CD4-positive, alpha-beta memory T cell (primary cell): ENCODE measurements at regions not wholly inside any gene's neighbourhood (a gene's known extent, or its start where the extent isn't known, plus 50 kb on each side); places are given as distances from the start of the nearest gene placed in this dataset.

Experiments used
- CTCF ChIA-PET: fragments of 350-600 bp; sonication (Branson Sonifier 250); formaldehyde crosslinking; loops from one replicate; lab custom pipeline; 2021; ENCODE audit warnings: inconsistent platforms; ENCODE audit not compliant: partially characterized antibody; lab: Charles Lee
- POLR2A ChIA-PET: fragments of 350-600 bp; sonication (Branson Sonifier 250); formaldehyde crosslinking; loops from one replicate; lab custom pipeline; 2021; ENCODE audit not compliant: partially characterized antibody; lab: Charles Lee
- DNase-seq, 5 donors: peaks; one replicate each; pipeline versions ENCODE4 v3.0.0 to v3.0.0-alpha.2; 2020 to 2022; ENCODE audit warnings: mixed read lengths in 1 of 5
- H3K27ac ChIP-seq: one replicate; pipeline ENCODE4 v1.7.0; 2013; ENCODE audit warnings: low read depth, low read length
- H3K27me3 ChIP-seq: 2 replicates; pipeline ENCODE4 v1.7.0; 2013; ENCODE audit warnings: mild to moderate bottlenecking, low read length, moderate library complexity; ENCODE audit not compliant: insufficient read depth
- H3K36me3 ChIP-seq: 2 replicates; pipeline ENCODE4 v1.7.0; 2013; ENCODE audit warnings: mild to moderate bottlenecking, low read length, moderate library complexity; ENCODE audit not compliant: insufficient read depth
- H3K4me1 ChIP-seq: 2 replicates; pipeline ENCODE4 v1.7.0; 2013; ENCODE audit warnings: mild to moderate bottlenecking, low read length, moderate library complexity; ENCODE audit not compliant: insufficient read depth
- H3K4me3 ChIP-seq, 2 donors: one replicate each; pipeline ENCODE4 v1.7.0; 2013; ENCODE audit warnings: low read length in 2 of 2, mild to moderate bottlenecking in 1 of 2
- H3K9me3 ChIP-seq, 2 donors: one replicate each; pipeline ENCODE4 v1.7.0; 2013; ENCODE audit warnings: low read length in 2 of 2, control low read depth in 1 of 2; ENCODE audit not compliant: control insufficient read depth in 1 of 2
- H3K27ac Mint-ChIP-seq, 7 donors: one replicate each; pipeline ENCODE4 v1.8.0; 2020 to 2021; ENCODE audit warnings: mixed read lengths in 7 of 7, mild to moderate bottlenecking in 6 of 7, inconsistent platforms in 3 of 7, moderate library complexity in 3 of 7
- H3K27me3 Mint-ChIP-seq, 2 donors: one replicate each; pipeline ENCODE4 v1.8.0; 2020 to 2021; ENCODE audit warnings: mixed read lengths in 2 of 2
- H3K36me3 Mint-ChIP-seq, 2 donors: one replicate each; pipeline ENCODE4 v1.8.0; 2020 to 2021; ENCODE audit warnings: mixed read lengths in 2 of 2, inconsistent platforms in 1 of 2, mild to moderate bottlenecking in 1 of 2
- H3K4me1 Mint-ChIP-seq, 4 donors: one replicate each; pipeline ENCODE4 v1.8.0; 2020 to 2021; ENCODE audit warnings: mixed read lengths in 4 of 4, mild to moderate bottlenecking in 1 of 4
- H3K4me3 Mint-ChIP-seq, 8 donors: one replicate each; pipeline ENCODE4 v1.8.0; 2020 to 2021; ENCODE audit warnings: mixed read lengths in 8 of 8, mild to moderate bottlenecking in 7 of 8, moderate library complexity in 6 of 8, inconsistent platforms in 3 of 8
- H3K9me3 Mint-ChIP-seq, 8 donors: one replicate each; pipeline ENCODE4 v1.8.0; 2020 to 2021; ENCODE audit warnings: mixed read lengths in 8 of 8, mild to moderate bottlenecking in 5 of 8, inconsistent platforms in 3 of 8, moderate library complexity in 1 of 8
- intact Hi-C: fragments of 100-400 bp; cut with micrococcal nuclease; formaldehyde crosslinking; loops from one replicate; pipeline ENCODE4 v1.15.1; 2023

DNA sequence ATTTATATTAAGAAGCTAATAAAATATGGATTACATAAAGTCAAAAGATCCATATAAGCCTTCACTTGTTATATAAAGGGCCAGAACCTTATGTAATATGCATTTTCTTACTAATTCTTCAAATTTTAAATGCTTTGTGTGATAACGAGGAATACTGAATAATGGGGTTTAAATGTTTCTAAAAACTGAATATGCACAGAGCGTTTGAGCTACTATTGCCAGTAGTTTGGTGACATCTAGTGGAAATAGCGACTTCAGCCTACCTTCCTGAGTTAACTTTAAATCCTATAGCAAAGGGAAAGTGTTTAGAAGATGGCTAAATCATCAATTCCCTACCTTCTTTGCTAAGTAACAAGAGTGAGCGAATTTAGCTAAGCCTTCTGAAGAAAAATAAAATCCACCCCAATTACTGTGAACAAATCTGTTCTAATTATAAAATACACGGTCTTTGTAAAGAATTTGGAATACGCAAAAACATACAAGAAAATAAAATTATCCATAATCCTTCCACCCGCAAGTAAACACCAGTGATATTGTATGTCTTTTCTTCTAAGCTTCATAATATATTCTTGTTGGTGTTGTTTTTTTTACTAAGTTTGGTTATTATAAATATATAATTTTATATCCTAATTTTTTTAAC lies 115.5 kb upstream of the G2E3 start:
- no peaks in the 10 kb centered on the region for H3K27me3 ChIP-seq
- ChIA-PET CTCF (no interaction called here), POLR2A (no interaction called here)
- no peaks in the 10 kb centered on the region for H3K4me1 Mint-ChIP-seq
- H3K27ac ChIP-seq = no peak overlapping the region
- intact Hi-C loops = no loop called here
- H3K27me3 Mint-ChIP-seq = peaks cover 3% of the 10 kb centered on the region in 2 donors
- DNase-seq = no peak
- no peak overlapping the region for H3K4me3 ChIP-seq
- H3K27ac Mint-ChIP-seq = no peak overlapping the region
- H3K36me3 Mint-ChIP-seq = no peaks in the 10 kb centered on the region
- no peaks in the 10 kb centered on the region for H3K4me1 ChIP-seq
- H3K9me3 ChIP-seq = no peaks in the 10 kb centered on the region
- no peak overlapping the region for H3K4me3 Mint-ChIP-seq
- H3K9me3 Mint-ChIP-seq = no peaks in the 10 kb centered on the region
- no peaks in the 10 kb centered on the region for H3K36me3 ChIP-seq

- H3K36me3 Mint-ChIP-seq = no peaks in the 10 kb centered on the region
- no peak for DNase-seq
Measured at GRCh38 chr14:30444451-30444850, 114.5 kb upstream of the G2E3 start.

DNA sequence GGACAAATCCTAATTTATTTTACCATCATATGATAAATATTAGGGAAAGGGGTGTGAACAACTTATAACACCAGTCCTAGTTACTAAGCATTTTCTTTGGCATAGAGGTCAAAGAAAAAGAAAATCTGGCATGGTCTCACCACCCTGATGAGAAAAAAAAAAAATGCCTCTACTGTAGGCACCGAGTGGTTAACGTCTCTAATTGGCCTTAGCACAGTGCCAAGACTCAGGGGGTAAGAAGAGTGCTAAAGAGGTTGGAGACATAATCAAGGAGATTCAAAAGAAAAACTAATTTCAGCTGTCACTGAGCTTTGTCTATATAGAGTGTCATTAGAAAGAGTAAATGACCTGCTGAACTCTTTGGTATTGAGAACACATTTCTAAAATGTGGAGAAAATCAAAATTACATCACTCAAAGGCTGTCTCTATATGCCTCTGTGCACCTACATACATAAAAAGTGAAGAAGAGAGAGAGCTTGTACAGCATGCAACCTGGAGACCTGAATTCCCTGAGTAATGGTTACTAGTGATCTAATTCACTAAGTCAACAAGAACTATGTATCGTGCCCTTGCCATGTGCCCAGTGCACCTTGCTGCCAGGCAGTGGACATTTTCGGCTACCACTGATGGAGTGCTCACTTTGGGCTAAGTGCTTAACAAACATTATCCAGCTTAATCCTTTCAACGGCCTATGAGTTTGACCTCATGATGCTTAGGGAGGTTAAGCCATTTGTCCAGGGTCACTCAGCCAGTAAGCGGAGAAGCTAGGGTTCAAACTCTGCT lies 113.8 kb upstream of the G2E3 start:
- no peak overlapping the region for H3K4me3 ChIP-seq
- no peak overlapping the region for H3K4me3 Mint-ChIP-seq
- no peak overlapping the region for H3K27ac ChIP-seq
- ChIA-PET POLR2A (no interaction called here), CTCF (no interaction called here)
- H3K4me1 ChIP-seq = no peaks in the 10 kb centered on the region
- no peaks in the 10 kb centered on the region for H3K36me3 ChIP-seq
- no peaks in the 10 kb centered on the region for H3K36me3 Mint-ChIP-seq
- H3K4me1 Mint-ChIP-seq = peaks cover 0 to 1% (median 0%) of the 10 kb centered on the region in 4 donors
- H3K27me3 ChIP-seq = no peaks in the 10 kb centered on the region
- H3K27me3 Mint-ChIP-seq = peaks cover 3% of the 10 kb centered on the region in 2 donors
- H3K9me3 Mint-ChIP-seq = no peaks in the 10 kb centered on the region
- DNase-seq = no peak
- H3K27ac Mint-ChIP-seq = no peak overlapping the region
- no peaks in the 10 kb centered on the region for H3K9me3 ChIP-seq
- intact Hi-C loops = no loop called here

More at GRCh38 chr14:30444451-30444850, 114.5 kb upstream of the G2E3 start:
- Histone ChIP-seq H3K4me1 (no peaks in the 10 kb centered on the region), H3K27ac (no peak overlapping the region), H3K4me3 (no peak overlapping the region), H3K36me3 (no peaks in the 10 kb centered on the region), H3K9me3 (no peaks in the 10 kb centered on the region), H3K27me3 (no peaks in the 10 kb centered on the region)
- no peak overlapping the region for H3K4me3 Mint-ChIP-seq
- peaks cover 0 to under 1% (median 0%) of the 10 kb centered on the region in 4 donors for H3K4me1 Mint-ChIP-seq
- ChIA-PET POLR2A (no interaction called here), CTCF (no interaction called here)
- no peaks in the 10 kb centered on the region for H3K9me3 Mint-ChIP-seq
- no peak overlapping the region for H3K27ac Mint-ChIP-seq
- intact Hi-C loops = no loop called here
- peaks cover 3% of the 10 kb centered on the region in 2 donors for H3K27me3 Mint-ChIP-seq

DNA sequence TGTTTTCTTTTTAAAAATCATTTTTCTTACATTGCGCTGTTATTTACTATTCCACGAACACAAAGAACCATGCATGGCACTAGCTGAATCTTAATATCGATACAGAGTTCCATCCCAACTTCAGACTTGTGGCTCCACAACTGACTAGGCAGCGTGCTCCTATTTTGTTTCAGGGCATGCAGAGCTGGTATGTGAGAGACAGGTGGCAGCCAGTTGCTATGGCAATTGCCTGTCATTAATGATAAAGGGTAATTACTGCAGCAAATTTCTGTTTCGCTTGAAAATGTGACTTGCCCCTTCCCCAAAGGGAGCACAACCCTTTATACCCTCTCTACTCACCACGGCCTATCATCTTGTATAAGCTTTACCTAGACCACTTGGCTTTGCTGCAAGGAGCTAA lies 113.1 kb upstream of the G2E3 start:
- CTCF ChIA-PET = no interaction called here
- Mint-ChIP-seq H3K4me1 (peaks cover 0 to 1% (median 0%) of the 10 kb centered on the region in 4 donors), H3K27me3 (peaks cover 3% of the 10 kb centered on the region in 2 donors), H3K4me3 (no peak overlapping the region), H3K36me3 (no peaks in the 10 kb centered on the region), H3K9me3 (no peaks in the 10 kb centered on the region), H3K27ac (no peak overlapping the region)
- H3K27ac ChIP-seq = no peak overlapping the region
- POLR2A ChIA-PET = no interaction called here
- no peak for DNase-seq
- H3K36me3 ChIP-seq = no peaks in the 10 kb centered on the region
- intact Hi-C loops = no loop called here
- no peak overlapping the region for H3K4me3 ChIP-seq
- no peaks in the 10 kb centered on the region for H3K27me3 ChIP-seq
- no peaks in the 10 kb centered on the region for H3K9me3 ChIP-seq
- H3K4me1 ChIP-seq = no peaks in the 10 kb centered on the region

DNA sequence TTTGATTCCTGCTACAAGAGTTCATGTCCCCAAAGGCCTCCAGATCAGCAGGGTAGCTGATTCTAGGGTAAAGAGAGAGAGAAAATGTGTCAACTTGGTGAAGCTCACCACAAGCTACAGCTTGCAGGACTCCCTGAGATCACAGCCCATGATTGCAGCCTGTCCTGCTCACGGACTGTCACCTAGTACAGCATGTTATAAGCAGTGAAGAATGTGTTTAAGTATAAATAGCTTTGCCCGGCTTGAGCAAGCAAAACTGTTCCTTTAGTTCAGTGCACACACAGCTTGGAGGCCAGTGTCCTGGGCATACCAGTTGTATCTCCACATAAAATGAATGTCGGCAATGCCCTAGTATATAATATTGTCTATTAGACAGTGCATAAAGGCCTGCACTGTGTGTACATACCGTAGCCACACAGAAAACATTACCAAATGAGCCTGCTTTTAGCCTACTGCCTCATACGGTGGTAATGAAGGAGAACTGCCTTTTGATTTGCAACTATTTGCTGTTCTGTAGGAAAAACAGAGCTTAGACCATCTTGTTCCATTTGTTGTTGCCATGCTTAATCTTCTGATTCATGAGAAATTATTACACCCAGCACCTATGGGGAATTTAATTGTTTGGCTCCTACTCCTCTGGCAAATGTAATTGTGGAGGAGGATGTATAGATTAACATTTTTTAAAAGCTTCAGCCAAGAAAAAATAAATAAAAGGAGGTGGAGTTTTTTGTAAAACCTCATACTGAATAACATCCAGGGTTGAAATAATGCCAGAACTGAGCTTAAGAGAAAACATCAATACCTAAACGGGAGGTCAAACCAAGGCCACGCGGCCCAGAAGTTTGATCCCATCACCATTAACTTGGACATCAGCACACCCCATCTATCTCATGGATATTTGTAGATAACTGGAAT lies 108.1 kb upstream of the G2E3 start:
- Histone ChIP-seq H3K9me3 (no peaks in the 10 kb centered on the region), H3K36me3 (no peaks in the 10 kb centered on the region), H3K27ac (no peak overlapping the region), H3K27me3 (no peaks in the 10 kb centered on the region), H3K4me1 (no peaks in the 10 kb centered on the region), H3K4me3 (no peak overlapping the region)
- CTCF ChIA-PET = no interaction called here
- no peaks in the 10 kb centered on the region for H3K9me3 Mint-ChIP-seq
- peaks cover 0 to 1% (median 0%) of the 10 kb centered on the region in 4 donors for H3K4me1 Mint-ChIP-seq
- POLR2A ChIA-PET = no interaction called here
- DNase-seq = no peak
- intact Hi-C loops = no loop called here
- no peaks in the 10 kb centered on the region for H3K27me3 Mint-ChIP-seq
- H3K36me3 Mint-ChIP-seq = no peaks in the 10 kb centered on the region
- H3K27ac Mint-ChIP-seq = no peak overlapping the region
- H3K4me3 Mint-ChIP-seq = no peak overlapping the region

DNA sequence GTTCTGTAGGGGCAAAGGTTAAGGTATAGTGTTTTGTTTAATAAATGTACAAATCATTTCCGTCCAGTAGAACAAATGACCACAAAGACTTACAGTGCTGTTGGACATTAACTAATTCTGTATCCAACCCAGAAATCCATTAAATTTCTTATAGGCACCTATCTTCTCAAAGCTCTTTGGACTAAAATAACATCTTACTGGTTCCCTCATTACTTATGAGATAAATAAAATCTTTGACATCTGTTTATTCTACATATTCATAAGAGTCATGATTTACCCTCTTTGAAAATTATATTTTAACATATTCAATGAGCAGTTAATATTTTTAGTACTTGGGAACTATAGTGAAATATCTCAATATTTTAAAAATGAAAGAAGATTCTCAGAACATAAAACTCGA lies 102.7 kb upstream of the G2E3 start:
- Mint-ChIP-seq H3K4me1 (no peaks in the 10 kb centered on the region), H3K36me3 (no peaks in the 10 kb centered on the region), H3K27ac (no peak overlapping the region), H3K4me3 (no peak overlapping the region), H3K27me3 (peaks cover 5 to 6% of the 10 kb centered on the region in 2 donors), H3K9me3 (no peaks in the 10 kb centered on the region)
- H3K9me3 ChIP-seq = no peaks in the 10 kb centered on the region
- CTCF ChIA-PET = interaction anchor here (1.0 kb wide), 1 partner anchor 186 kb away, joined by 3 read pairs; no protein-coding TSS in a partner anchor
- POLR2A ChIA-PET = no interaction called here
- no peaks in the 10 kb centered on the region for H3K4me1 ChIP-seq
- intact Hi-C loops = no loop called here
- DNase-seq = no peak
- no peaks in the 10 kb centered on the region for H3K27me3 ChIP-seq
- no peaks in the 10 kb centered on the region for H3K36me3 ChIP-seq
- no peak overlapping the region for H3K27ac ChIP-seq
- H3K4me3 ChIP-seq = no peak overlapping the region

- no peaks in the 10 kb centered on the region for H3K9me3 ChIP-seq
- H3K4me1 ChIP-seq = no peaks in the 10 kb centered on the region
- Mint-ChIP-seq H3K9me3 (peaks cover 0 to 3% (median under 1%) of the 10 kb centered on the region in 8 donors), H3K27ac (no peak overlapping the region), H3K27me3 (peaks cover 11 to 13% of the 10 kb centered on the region in 2 donors), H3K4me3 (no peak overlapping the region), H3K36me3 (no peaks in the 10 kb centered on the region), H3K4me1 (no peaks in the 10 kb centered on the region)
- H3K36me3 ChIP-seq = no peaks in the 10 kb centered on the region
- ChIA-PET CTCF (no interaction called here), POLR2A (no interaction called here)
- no peak overlapping the region for H3K27ac ChIP-seq
- DNase-seq = no peak
- no peaks in the 10 kb centered on the region for H3K27me3 ChIP-seq
- H3K4me3 ChIP-seq = no peak overlapping the region
- intact Hi-C loops = no loop called here
Measured at GRCh38 chr14:30462358-30462757, 96.6 kb upstream of the G2E3 start.
